ENCODE measurements at regions not wholly inside any gene's neighbourhood (a gene's known extent, or its start where the extent isn't known, plus 50 kb on each side); places are given as distances from the start of the nearest gene placed in this dataset.

GRCh38 chr6:25043892-25044291 is 108.1 kb upstream of the RIPOR2 start:
- H2BK20ac ChIP-seq (ENCODE audit: low read depth, low read length, poor library complexity, severe bottlenecking), result no peak overlapping the region
- H4K5ac ChIP-seq (ENCODE audit: insufficient read length, low read depth, low read length), result no peak overlapping the region
- WGBS (ENCODE audit: extremely low coverage, insufficient read length, low lambda C conversion rate), result no CpG with 5 or more reads among the region's 2 CpGs
- no peak overlapping the region for H2AFZ ChIP-seq (ENCODE audit: low read length)
- H3K4ac ChIP-seq (ENCODE audit: low read depth, low read length), result no peak overlapping the region
- no peak overlapping the region for H2BK5ac ChIP-seq (ENCODE audit: insufficient read length, low read length)
- no peaks in the 10 kb centered on the region for H3K4me1 ChIP-seq (ENCODE audit: insufficient read depth, low read length)
- no peak overlapping the region for H3K4me2 ChIP-seq (ENCODE audit: insufficient read depth, insufficient read length, low read length)
- H2BK120ac ChIP-seq (ENCODE audit: low read depth, low read length, poor library complexity, severe bottlenecking), result no peak overlapping the region
- H3K23me2 ChIP-seq (ENCODE audit: insufficient read length, low read depth, low read length, poor library complexity, severe bottlenecking), result no peaks in the 10 kb centered on the region
- H3T11ph ChIP-seq (ENCODE audit: low read length), result no peak overlapping the region
- H3K14ac ChIP-seq (ENCODE audit: insufficient read depth, low read length), result no peak overlapping the region
- H3K9me3 ChIP-seq (ENCODE audit: control insufficient read depth, low read depth, low read length), result no peaks in the 10 kb centered on the region
- no peak overlapping the region for H2BK15ac ChIP-seq (ENCODE audit: low read depth, low read length)
- H4K8ac ChIP-seq (replicated peaks; ENCODE audit: insufficient read length, low read depth, low read length), result no peak overlapping the region
- H3K79me1 ChIP-seq (ENCODE audit: insufficient read depth, low read depth, low read length, poor library complexity, severe bottlenecking), result no peaks in the 10 kb centered on the region
- no peaks in the 10 kb centered on the region for H3K27me3 ChIP-seq (ENCODE audit: insufficient read depth, low read length)
- no peaks in the 10 kb centered on the region for H3K27me3 Mint-ChIP-seq (ENCODE audit: low read depth)
- no peak overlapping the region for H3K56ac ChIP-seq (ENCODE audit: insufficient read length, low read depth, low read length)
- H3K4me3 Mint-ChIP-seq, result no peak overlapping the region
- no peak overlapping the region for H3K27ac Mint-ChIP-seq
- H3K27ac ChIP-seq (ENCODE audit: insufficient read length, low read depth, low read length), result no peak overlapping the region
- H4K91ac ChIP-seq (ENCODE audit: insufficient read length, low read depth, low read length), result no peak overlapping the region
- H3K18ac ChIP-seq (ENCODE audit: insufficient read length, low read depth, low read length), result no peak overlapping the region
- no peak for DNase-seq
- no peaks in the 10 kb centered on the region for H3K79me2 ChIP-seq (ENCODE audit: insufficient read depth, low read length)
- TF ChIP-seq CTCF (conservative IDR thresholded peaks at IDR 0.05), result no peak
- H3K23ac ChIP-seq (ENCODE audit: insufficient read length, low read depth, low read length), result no peak overlapping the region
- H2BK12ac ChIP-seq (ENCODE audit: insufficient read length, low read depth, low read length), result no peak overlapping the region
- no peak overlapping the region for H3K9ac ChIP-seq (ENCODE audit: extremely low read depth, insufficient read length, low read length)
- no peaks in the 10 kb centered on the region for H4K20me1 ChIP-seq (ENCODE audit: control insufficient read depth, insufficient read depth, insufficient read length)
- peaks cover 15 to 21% of the 10 kb centered on the region in 2 experiments for H3K4me1 Mint-ChIP-seq
- no peaks in the 10 kb centered on the region for H3K36me3 Mint-ChIP-seq (ENCODE audit: insufficient read depth in 1 of 3, low read depth in 3 of 3)
- no peak overlapping the region for H2AK5ac ChIP-seq (ENCODE audit: insufficient read length, low read length)
- H3K9me3 Mint-ChIP-seq, result no peaks in the 10 kb centered on the region

All from H9 (cell line).